OCI-LY3 (cell line): ENCODE measurements at regions not wholly inside any gene's neighbourhood (a gene's known extent, or its start where the extent isn't known, plus 50 kb on each side); places are given as distances from the start of the nearest gene placed in this dataset.

ENCODE experiments used
- CTCF ChIP-seq: fragments of 200-600, 300-600 bp; sonication (generic); IDR thresholded peaks from 2 replicates; pipeline ENCODE4 v1.5.1; 2014; ENCODE audit warnings: antibody characterized with exemption, low read length, low read depth
- EZH2phosphoT487 ChIP-seq: fragments of 200-600 bp; shearing (Covaris generic); IDR thresholded peaks from 2 replicates; pipeline ENCODE4 v1.6.1; 2018; ENCODE audit warnings: antibody characterized with exemption, mixed run types, low read depth

- no peak for TF ChIP-seq CTCF
- no peak for TF ChIP-seq EZH2phosphoT487
Observed at GRCh38 chr13:83819611-83820010, 62.7 kb downstream of the SLITRK1 start.
